Endothelial cell of umbilical vein (primary cell): ENCODE measurements at regions not wholly inside any gene's neighbourhood (a gene's known extent, or its start where the extent isn't known, plus 50 kb on each side); places are given as distances from the start of the nearest gene placed in this dataset.

Source experiments
- BruUV-seq: library from RNA; stranded (reverse); fragments of 400-500 nt; replicated peaks from 2 replicates; lab custom pipeline; 2021; lab: Mats Ljungman, UMichigan
- CTCF ChIA-PET: fragments of 300-600, 350-600 bp; sonication (Branson Sonifier 250); formaldehyde crosslinking; loops from one replicate; lab custom pipeline; 2021; ENCODE audit warnings: antibody characterized with exemption, inconsistent platforms; lab: Charles Lee
- POLR2A ChIA-PET: fragments of 300-600, 350-600 bp; sonication (Branson Sonifier 250); formaldehyde crosslinking; loops from one replicate; lab custom pipeline; 2021; ENCODE audit warnings: antibody characterized with exemption, inconsistent platforms; lab: Charles Lee
- DNase-seq: peaks from one replicate; pipeline ENCODE4 v3.0.0-alpha.2; 2011; ENCODE audit warnings: low read depth, low spot score
- FAIRE-seq: peaks from 2 replicates; lab custom pipeline; 2011; peaks lifted over from hg19 to GRCh38; lab: Jason Lieb, UNC
- H2AFZ ChIP-seq: 2 replicates; pipeline ENCODE4 v1.6.0; 2012; ENCODE audit warnings: low read depth, low read length, control low read depth, inconsistent platforms
- H3K27ac ChIP-seq: 2 replicates; pipeline ENCODE4 v1.5.1; 2011; ENCODE audit warnings: low read depth, mild to moderate bottlenecking, control low read depth, low read length, moderate library complexity; ENCODE audit not compliant: insufficient read depth
- H3K27me3 ChIP-seq, 2 experiments: 2 replicates each; pipeline versions ENCODE4 v1.6.0 to v1.6.1; 2011; ENCODE audit warnings: low read length in 2 of 2, mixed read lengths in 1 of 2; ENCODE audit not compliant: control insufficient read depth in 2 of 2, insufficient read depth in 2 of 2
- H3K36me3 ChIP-seq, 2 experiments: 2 replicates in 1 of 2; 3 replicates in 1 of 2; pipeline ENCODE4 v1.5.1; 2011; ENCODE audit warnings: low read length in 2 of 2, mild to moderate bottlenecking in 1 of 2, moderate library complexity in 1 of 2; ENCODE audit not compliant: control insufficient read depth in 2 of 2, insufficient read depth in 2 of 2; ENCODE audit errors: extremely low read depth in 1 of 2
- H3K4me1 ChIP-seq: 3 replicates; pipeline ENCODE4 v1.5.1; 2011; ENCODE audit warnings: mild to moderate bottlenecking, low read length; ENCODE audit not compliant: control insufficient read depth, insufficient read depth; ENCODE audit errors: extremely low read depth
- H3K4me2 ChIP-seq: 2 replicates; pipeline ENCODE4 v1.6.1; 2011; ENCODE audit warnings: low read length, control low read depth, mixed read lengths; ENCODE audit not compliant: insufficient read depth
- H3K4me3 ChIP-seq, 3 experiments: fragments of 200-600 bp in 1 of 3; sonication (generic), shearing (Covaris generic) in 1 of 3; replicated peaks in 1 of 3; 2 replicates each; pipeline ENCODE4 v1.5.1; 2011 to 2016; ENCODE audit warnings: control low read depth in 3 of 3, low read length in 3 of 3, mild to moderate bottlenecking in 2 of 3, inconsistent platforms in 1 of 3, low read depth in 1 of 3, moderate library complexity in 1 of 3; ENCODE audit not compliant: insufficient read depth in 1 of 3
- H3K79me2 ChIP-seq: 2 replicates; pipeline ENCODE4 v1.6.0; 2012; ENCODE audit warnings: low read length, inconsistent platforms; ENCODE audit not compliant: control insufficient read depth, insufficient read depth
- H3K9ac ChIP-seq: replicated peaks from 2 replicates; pipeline ENCODE3; 2011; ENCODE audit warnings: low read length, control low read depth; ENCODE audit not compliant: insufficient read depth; ENCODE audit errors: extremely low read depth
- H3K9me1 ChIP-seq: replicated peaks from 3 replicates; pipeline ENCODE4 v1.6.0; 2011; ENCODE audit warnings: mild to moderate bottlenecking, low read length; ENCODE audit not compliant: control insufficient read depth, insufficient read depth; ENCODE audit errors: extremely low read depth
- H3K9me3 ChIP-seq: replicated peaks from 2 replicates; pipeline ENCODE4 v1.5.1; 2012; ENCODE audit warnings: low read length, inconsistent platforms; ENCODE audit not compliant: control insufficient read depth, insufficient read depth
- H4K20me1 ChIP-seq: replicated peaks from 2 replicates; pipeline ENCODE3; 2011; ENCODE audit warnings: mild to moderate bottlenecking, low read length; ENCODE audit not compliant: control insufficient read depth, insufficient read depth; ENCODE audit errors: extremely low read depth
- CTCF ChIP-seq, 2 donors: IDR thresholded peaks; 1 replicate in 1 of 2; 2 replicates in 1 of 2; pipeline ENCODE4 v1.5.1; 2011; ENCODE audit warnings: low read length in 2 of 2, mild to moderate bottlenecking in 2 of 2, moderate library complexity in 2 of 2, control low read depth in 1 of 2, inconsistent platforms in 1 of 2, low read depth in 1 of 2; ENCODE audit not compliant: insufficient read depth in 1 of 2; ENCODE audit errors: extremely low read depth in 1 of 2
- EZH2 ChIP-seq: IDR thresholded peaks from 2 replicates; pipeline ENCODE4 v1.6.1; 2012; ENCODE audit warnings: borderline replicate concordance, low read depth, mild to moderate bottlenecking, moderate library complexity, low read length, inconsistent platforms; ENCODE audit not compliant: severe bottlenecking
- FOS ChIP-seq: IDR thresholded peaks from 2 replicates; pipeline ENCODE4 v1.6.1; 2011; ENCODE audit warnings: mild to moderate bottlenecking, low read length, moderate library complexity, borderline replicate concordance; ENCODE audit not compliant: insufficient read depth
- GATA2 ChIP-seq: IDR thresholded peaks from 2 replicates; pipeline ENCODE4 v1.7.0; 2011; ENCODE audit warnings: low read depth, mild to moderate bottlenecking, moderate library complexity, mixed read lengths, low read length; ENCODE audit not compliant: insufficient read length, insufficient read depth
- JUN ChIP-seq: IDR thresholded peaks from 2 replicates; pipeline ENCODE4 v1.6.1; 2011; ENCODE audit warnings: borderline replicate concordance, low read depth; ENCODE audit not compliant: insufficient read length, insufficient read depth
- MYC ChIP-seq: IDR thresholded peaks from one replicate; pipeline ENCODE4 v1.6.1; 2011; ENCODE audit warnings: mild to moderate bottlenecking, low read depth, low read length
- POLR2A ChIP-seq: IDR thresholded peaks from 2 replicates; pipeline ENCODE4 v1.6.1; 2012; ENCODE audit warnings: low read depth, mild to moderate bottlenecking, control low read depth, low read length
- POLR2AphosphoS5 ChIP-seq: IDR thresholded peaks from 2 replicates; pipeline ENCODE4 v1.6.1; 2012; ENCODE audit warnings: low read depth, mild to moderate bottlenecking, control low read depth, low read length, moderate library complexity; ENCODE audit not compliant: insufficient read depth
- dilution Hi-C: fragments of 300-500 bp; cut with MboI; formaldehyde crosslinking; loops from one replicate; pipeline ENCODE4 v1.15.0; 2019; ENCODE audit warnings: low sequenced_read_pairs; ENCODE audit not compliant: extremely low pct_ligation_motif_present
- intact Hi-C: fragments of 100-400 bp; cut with micrococcal nuclease; formaldehyde crosslinking; loops from one replicate; pipeline ENCODE4 v1.10.0; 2022
- TF ChIP-seq, protein P1 (sequence below): IDR thresholded peaks from 2 replicates; pipeline ENCODE4 v1.6.1; 2011; ENCODE audit not compliant: insufficient read depth, insufficient read length

- TF ChIP-seq FOS (no peak), POLR2AphosphoS5 (no peak), POLR2A (no peak), JUN (no peak), EZH2 (no peak), GATA2 (no peak), CTCF (IDR thresholded peaks at IDR 0.05; ENCODE audit: extremely low read depth in 1 of 2, insufficient read depth in 1 of 2, low read depth in 1 of 2, low read length in 2 of 2) (no peak), MYC (no peak)
- TF ChIP-seq, protein P1, sequence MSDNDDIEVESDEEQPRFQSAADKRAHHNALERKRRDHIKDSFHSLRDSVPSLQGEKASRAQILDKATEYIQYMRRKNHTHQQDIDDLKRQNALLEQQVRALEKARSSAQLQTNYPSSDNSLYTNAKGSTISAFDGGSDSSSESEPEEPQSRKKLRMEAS, result no peak
- no peak for FAIRE-seq
- H3K4me3 ChIP-seq, result no peak overlapping the region
These were observed 341.7 kb upstream of the CLINT1 start for GRCh38 chr5:158200619-158201018.

More at GRCh38 chr5:158200619-158201018, 341.7 kb upstream of the CLINT1 start:
- Histone ChIP-seq H3K4me2 (no peak overlapping the region), H2AFZ (no peak overlapping the region), H3K9me1 (no peaks in the 10 kb centered on the region), H3K9ac (no peak overlapping the region), H4K20me1 (no peaks in the 10 kb centered on the region), H3K36me3 (no peaks in the 10 kb centered on the region), H3K27ac (no peak overlapping the region), H3K9me3 (no peaks in the 10 kb centered on the region), H3K27me3 (no peaks in the 10 kb centered on the region), H3K4me1 (no peaks in the 10 kb centered on the region), H3K79me2 (no peaks in the 10 kb centered on the region)
- dilution Hi-C loops (no loop called here), intact Hi-C loops (no loop called here)
- BruUV-seq, result no TSS peak
- DNase-seq, result no peak
- ChIA-PET POLR2A (no interaction called here), CTCF (no interaction called here)
